Immature natural killer cell (primary cell): ENCODE measurements at regions not wholly inside any gene's neighbourhood (a gene's known extent, or its start where the extent isn't known, plus 50 kb on each side); places are given as distances from the start of the nearest gene placed in this dataset.
"Not testable (repeated sequence)": the region's sequence is repeated elsewhere in the genome, so short reads cannot be mapped to it uniquely, and the experiment has no call there.

Experiments
- DNase-seq, 3 donors: peaks; one replicate each; pipeline ENCODE4 v3.0.0; 2022; ENCODE audit warnings: mixed read lengths in 1 of 3
- H3K27ac Mint-ChIP-seq, 6 donors: one replicate each; pipeline ENCODE4 v1.8.0; 2020; ENCODE audit warnings: mixed read lengths in 6 of 6, mild to moderate bottlenecking in 5 of 6, inconsistent platforms in 4 of 6, moderate library complexity in 3 of 6
- H3K27me3 Mint-ChIP-seq, 3 donors: one replicate each; pipeline ENCODE4 v1.8.0; 2020 to 2021; ENCODE audit warnings: low read depth in 3 of 3, mild to moderate bottlenecking in 3 of 3, mixed read lengths in 3 of 3, moderate library complexity in 3 of 3, inconsistent platforms in 1 of 3
- H3K36me3 Mint-ChIP-seq, 3 donors: one replicate each; pipeline ENCODE4 v1.8.0; 2020; ENCODE audit warnings: mixed read lengths in 3 of 3, inconsistent platforms in 2 of 3, mild to moderate bottlenecking in 2 of 3
- H3K4me1 Mint-ChIP-seq, 2 donors: one replicate each; pipeline ENCODE4 v1.8.0; 2020; ENCODE audit warnings: inconsistent platforms in 2 of 2, mild to moderate bottlenecking in 2 of 2, mixed read lengths in 2 of 2, moderate library complexity in 1 of 2
- H3K4me3 Mint-ChIP-seq, 5 donors: one replicate each; pipeline ENCODE4 v1.8.0; 2020; ENCODE audit warnings: mild to moderate bottlenecking in 5 of 5, mixed read lengths in 5 of 5, inconsistent platforms in 3 of 5, moderate library complexity in 3 of 5
- H3K9me3 Mint-ChIP-seq, 6 donors: one replicate each; pipeline ENCODE4 v1.8.0; 2020; ENCODE audit warnings: mild to moderate bottlenecking in 6 of 6, mixed read lengths in 6 of 6, inconsistent platforms in 4 of 6, moderate library complexity in 3 of 6

DNA sequence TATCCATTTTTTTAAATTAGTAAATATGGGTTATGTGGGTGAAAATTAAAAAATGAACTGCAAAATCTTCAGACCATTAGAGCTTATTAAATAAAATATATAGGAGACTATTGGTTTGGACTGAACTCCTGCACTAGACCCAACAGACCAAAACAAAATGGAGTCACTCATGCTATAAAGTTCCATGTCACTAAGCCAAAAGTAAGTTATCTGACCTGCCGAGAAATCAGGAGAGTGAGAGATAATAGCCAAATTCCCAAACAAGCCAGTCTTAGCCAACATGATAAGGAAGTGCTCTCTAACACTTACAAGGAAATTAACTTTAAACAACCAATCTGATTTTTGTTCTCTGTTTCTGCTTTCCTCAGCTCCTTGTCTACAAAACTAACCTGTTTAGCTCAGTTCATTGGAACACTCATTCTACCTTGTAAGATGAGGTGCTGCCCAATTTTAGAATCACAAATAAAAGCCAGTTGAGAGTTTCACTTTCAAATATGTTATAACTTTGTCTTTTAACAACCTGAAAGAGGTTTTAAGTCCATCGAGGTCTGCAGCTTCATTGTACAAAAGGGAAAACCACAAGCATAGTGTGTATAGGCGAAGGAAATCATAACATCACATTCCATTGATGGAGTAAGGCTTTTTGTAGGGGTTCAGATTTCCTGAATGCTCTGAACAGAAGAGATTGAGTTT, 220.5 kb downstream of the TENT5A start:
- peaks cover 8 to 29% (median 20%) of the 10 kb centered on the region in 6 donors for H3K9me3 Mint-ChIP-seq
- H3K27me3 Mint-ChIP-seq: peaks cover 0 to 4% (median 0%) of the 10 kb centered on the region in 3 donors
- no peak overlapping the region for H3K27ac Mint-ChIP-seq
- H3K4me1 Mint-ChIP-seq: no peaks in the 10 kb centered on the region
- peaks cover 0 to 3% (median 0%) of the 10 kb centered on the region in 3 donors for H3K36me3 Mint-ChIP-seq
- no peak for DNase-seq
- H3K4me3 Mint-ChIP-seq: no peak overlapping the region

DNA sequence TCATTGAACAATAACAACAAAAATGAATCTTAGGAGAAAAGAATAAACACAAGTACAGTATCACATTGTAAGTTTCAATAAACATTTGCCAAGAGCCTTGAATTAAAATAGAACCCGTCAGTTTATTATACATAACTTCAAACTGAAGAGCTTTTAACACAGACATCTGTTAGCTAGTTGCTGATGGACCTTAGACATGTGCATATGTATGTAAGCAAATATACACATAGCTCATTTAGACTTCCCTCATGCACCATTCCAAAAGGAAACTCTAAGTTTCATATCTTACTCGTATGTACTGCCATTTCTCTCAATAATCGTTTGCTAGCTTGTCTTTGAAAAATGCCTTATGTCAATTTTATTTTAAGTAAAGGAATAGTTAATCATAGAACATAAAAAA, 235.0 kb downstream of the TENT5A start:
- Mint-ChIP-seq H3K27me3 (peaks cover 0 to 1% (median 0%) of the 10 kb centered on the region in 3 donors), H3K27ac (no peak overlapping the region), H3K9me3 (peaks cover 3 to 13% (median 8%) of the 10 kb centered on the region in 6 donors), H3K36me3 (peaks cover 0 to 4% (median 0%) of the 10 kb centered on the region in 3 donors), H3K4me3 (no peak overlapping the region), H3K4me1 (no peaks in the 10 kb centered on the region)
- DNase-seq: no peak

DNA sequence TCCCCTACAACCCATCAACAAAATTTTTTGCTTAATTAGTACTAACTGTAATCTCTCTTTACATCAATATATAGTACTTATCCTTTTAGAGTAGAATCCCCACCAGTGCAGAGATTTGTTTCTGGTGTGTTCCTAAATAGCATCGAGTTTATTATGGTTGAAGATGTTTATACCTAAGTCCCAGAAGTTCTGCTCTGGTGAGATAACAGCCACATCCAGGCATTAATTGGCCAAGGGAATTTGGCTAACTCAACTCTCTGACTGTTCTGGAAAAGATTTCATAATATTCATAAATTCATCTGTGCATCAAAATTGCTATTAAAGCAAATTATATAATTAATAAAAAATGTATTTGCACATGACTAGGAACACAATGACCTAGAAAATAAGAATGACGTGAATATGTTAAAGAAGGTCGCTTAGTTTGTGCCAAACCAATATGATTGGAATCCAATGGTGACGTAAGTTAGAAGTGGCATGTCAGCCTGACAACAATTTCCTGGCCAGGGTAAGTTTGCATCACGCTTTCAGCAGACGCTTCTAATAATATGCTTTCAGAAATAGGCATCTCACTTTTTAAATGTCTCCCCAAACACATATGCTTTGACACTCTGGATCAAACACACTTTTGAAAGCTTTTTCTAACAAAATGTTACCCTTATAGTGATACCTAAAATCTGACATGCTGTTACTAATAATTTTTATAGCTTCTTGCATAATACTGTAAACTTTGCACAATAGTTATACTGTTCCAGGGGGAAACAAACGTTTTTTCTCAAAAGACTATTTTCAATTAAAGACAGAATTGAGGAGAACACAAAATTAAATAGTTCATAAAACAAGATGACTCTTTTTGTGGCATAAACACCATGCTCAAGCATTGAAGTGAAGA, 236.7 kb downstream of the TENT5A start:
- H3K9me3 Mint-ChIP-seq: peaks cover 6 to 20% (median 10%) of the 10 kb centered on the region in 6 donors
- DNase-seq: no peak
- no peak overlapping the region for H3K27ac Mint-ChIP-seq
- peaks cover 0 to 1% (median 0%) of the 10 kb centered on the region in 3 donors for H3K27me3 Mint-ChIP-seq
- H3K4me3 Mint-ChIP-seq: no peak overlapping the region
- H3K36me3 Mint-ChIP-seq: peaks cover 0 to 4% (median 0%) of the 10 kb centered on the region in 3 donors
- H3K4me1 Mint-ChIP-seq: no peaks in the 10 kb centered on the region

DNA sequence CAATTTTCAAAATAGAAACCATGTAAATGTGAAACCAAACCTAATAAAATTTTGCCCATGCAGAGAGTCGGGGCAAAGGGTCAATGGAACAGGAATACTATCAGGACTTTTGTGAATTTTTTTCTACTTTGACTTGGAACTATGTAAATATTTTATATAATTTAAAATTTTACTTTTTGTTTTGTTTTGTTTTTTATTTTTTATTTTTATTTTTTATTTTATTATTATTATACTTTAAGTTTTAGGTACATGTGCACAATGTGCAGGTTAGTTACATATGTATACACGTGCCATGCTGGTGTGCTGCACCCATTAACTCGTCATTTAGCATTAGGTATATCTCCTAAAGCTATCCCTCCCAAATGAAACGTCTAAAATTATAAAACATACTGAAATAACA, 238.3 kb downstream of the TENT5A start:
- not testable (repeated sequence) for H3K27me3 Mint-ChIP-seq, H3K4me3 Mint-ChIP-seq, H3K27ac Mint-ChIP-seq, H3K36me3 Mint-ChIP-seq, DNase-seq, H3K4me1 Mint-ChIP-seq
- H3K9me3 Mint-ChIP-seq: peaks cover 0 to 28% (median 11%) of the 10 kb centered on the region in 6 donors

DNA sequence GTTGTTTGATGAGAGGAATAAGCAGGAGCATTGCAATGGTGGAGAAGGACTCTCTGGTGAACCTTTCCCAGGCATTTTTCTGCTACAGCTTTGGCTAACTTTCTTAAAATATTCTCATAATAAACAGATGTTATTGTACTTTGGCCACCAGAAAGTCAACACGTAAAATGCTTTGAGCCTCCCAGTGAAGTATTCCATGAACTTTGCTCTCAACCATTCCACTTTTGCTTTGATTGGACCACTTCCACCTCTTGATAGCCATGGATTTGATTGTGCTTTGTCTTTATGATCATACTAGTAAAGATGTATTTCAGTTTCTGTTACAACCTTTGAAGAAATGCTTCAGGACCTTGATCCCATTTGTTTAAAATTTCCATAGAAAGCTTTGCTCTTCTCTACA, 241.1 kb downstream of the TENT5A start:
- peaks cover 0 to 1% (median 0%) of the 10 kb centered on the region in 3 donors for H3K27me3 Mint-ChIP-seq
- H3K4me1 Mint-ChIP-seq: no peaks in the 10 kb centered on the region
- H3K36me3 Mint-ChIP-seq: peaks cover 0 to 4% (median 0%) of the 10 kb centered on the region in 3 donors
- peaks cover 6 to 28% (median 14%) of the 10 kb centered on the region in 6 donors for H3K9me3 Mint-ChIP-seq
- no peak overlapping the region for H3K27ac Mint-ChIP-seq
- DNase-seq: no peak
- H3K4me3 Mint-ChIP-seq: no peak overlapping the region

DNA sequence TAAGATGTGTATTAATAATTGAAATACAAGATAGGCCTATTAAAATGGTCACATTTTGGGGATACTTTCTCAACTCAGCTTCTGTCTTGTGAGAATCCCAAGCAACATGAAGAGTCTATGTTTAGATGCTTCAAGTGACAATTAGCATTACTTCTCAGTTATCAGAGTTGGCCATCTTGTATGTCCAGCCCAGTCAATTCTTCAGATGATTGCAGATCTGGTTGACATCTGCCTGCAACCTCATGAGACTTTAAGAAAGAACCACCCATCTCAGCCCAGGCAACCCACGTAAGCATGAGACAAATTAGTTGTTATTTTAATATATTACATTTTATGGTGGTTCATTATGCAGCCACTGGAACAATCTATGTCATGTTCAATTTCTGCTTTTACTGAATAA, 256.5 kb downstream of the TENT5A start:
- no peak overlapping the region for H3K27ac Mint-ChIP-seq
- DNase-seq: no peak
- no peaks in the 10 kb centered on the region for H3K4me1 Mint-ChIP-seq
- no peaks in the 10 kb centered on the region for H3K27me3 Mint-ChIP-seq
- peaks cover 23 to 46% (median 33%) of the 10 kb centered on the region in 6 donors for H3K9me3 Mint-ChIP-seq
- no peak overlapping the region for H3K4me3 Mint-ChIP-seq
- H3K36me3 Mint-ChIP-seq: no peaks in the 10 kb centered on the region

DNA sequence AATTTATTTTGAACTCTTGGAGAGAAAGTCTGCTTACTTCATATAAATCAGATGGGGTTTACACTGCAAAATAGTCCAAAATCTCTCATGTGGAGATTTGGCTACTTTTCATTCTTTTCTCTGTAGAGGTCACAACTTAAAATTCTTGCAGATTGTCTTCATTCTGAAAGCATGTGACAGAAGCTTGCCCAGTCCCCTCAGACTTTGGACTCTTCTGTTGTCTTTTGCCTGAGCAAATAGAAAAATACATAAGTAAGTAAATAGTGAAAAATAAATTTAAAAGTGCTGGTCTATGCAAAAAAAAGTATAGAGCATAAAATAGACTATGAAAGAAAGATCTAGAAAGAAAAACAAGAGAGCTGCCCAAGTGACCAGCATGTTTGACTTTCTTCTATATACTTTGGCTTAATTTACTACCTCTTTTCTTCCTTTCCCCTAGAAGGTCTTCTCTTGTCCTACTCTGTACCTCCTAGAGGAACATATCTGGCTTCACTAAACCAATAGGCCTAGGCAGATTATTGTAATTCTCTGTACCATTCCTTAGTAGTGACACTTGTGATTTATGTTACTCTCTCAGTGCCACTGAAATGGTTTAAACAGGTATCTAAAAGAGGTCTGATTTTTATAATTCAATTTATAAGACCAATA, 260.9 kb downstream of the TENT5A start:
- no peak overlapping the region for H3K27ac Mint-ChIP-seq
- no peaks in the 10 kb centered on the region for H3K4me1 Mint-ChIP-seq
- H3K27me3 Mint-ChIP-seq: no peaks in the 10 kb centered on the region
- H3K9me3 Mint-ChIP-seq: peaks cover 0 to 44% (median 15%) of the 10 kb centered on the region in 6 donors
- no peak overlapping the region for H3K4me3 Mint-ChIP-seq
- DNase-seq: no peak
- H3K36me3 Mint-ChIP-seq: no peaks in the 10 kb centered on the region

DNA sequence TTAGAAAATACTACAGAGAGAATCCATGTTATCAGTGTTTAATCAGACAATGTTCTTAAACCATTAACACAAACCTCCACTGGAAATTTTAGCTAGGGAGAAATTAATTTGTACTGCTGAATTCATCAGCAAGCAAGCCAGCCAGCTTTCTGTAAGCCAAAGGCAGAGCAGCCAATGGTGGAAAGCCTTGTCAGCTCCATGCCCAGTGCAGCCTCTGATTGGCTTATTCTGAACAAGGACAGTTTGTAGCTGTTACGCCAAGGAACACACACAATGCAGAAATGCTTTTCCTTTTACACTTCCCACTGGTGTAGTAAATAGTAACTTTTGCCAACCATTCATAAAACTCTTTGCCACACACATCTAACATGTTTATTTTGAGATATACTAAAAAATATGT, 265.0 kb downstream of the TENT5A start:
- Mint-ChIP-seq H3K27ac (no peak overlapping the region), H3K36me3 (no peaks in the 10 kb centered on the region), H3K9me3 (peaks cover 0 to 31% (median 8%) of the 10 kb centered on the region in 6 donors), H3K27me3 (no peaks in the 10 kb centered on the region), H3K4me1 (no peaks in the 10 kb centered on the region), H3K4me3 (no peak overlapping the region)
- no peak for DNase-seq

DNA sequence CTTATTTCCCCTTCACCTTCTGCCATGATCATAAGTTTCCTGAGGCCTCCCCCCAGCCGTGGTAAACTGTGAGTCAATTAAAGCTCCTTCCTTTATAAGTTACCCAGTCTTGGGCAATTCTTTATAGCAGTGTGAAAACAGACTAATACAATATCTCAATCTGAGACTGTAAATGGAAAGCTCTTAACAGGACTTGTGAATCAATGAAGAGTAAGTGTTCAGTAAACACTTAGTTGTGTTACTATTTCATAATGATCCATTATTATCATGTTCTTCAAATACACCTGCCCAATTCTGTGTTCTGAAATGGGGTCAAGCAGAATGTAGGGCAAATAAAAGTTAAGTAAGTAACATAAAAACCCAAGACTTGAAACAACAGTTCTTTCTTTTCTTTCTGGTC, 266.2 kb downstream of the TENT5A start:
- Mint-ChIP-seq H3K27me3 (no peaks in the 10 kb centered on the region), H3K27ac (no peak overlapping the region), H3K4me1 (no peaks in the 10 kb centered on the region), H3K9me3 (peaks cover 0 to 31% (median 6%) of the 10 kb centered on the region in 6 donors), H3K36me3 (no peaks in the 10 kb centered on the region), H3K4me3 (no peak overlapping the region)
- DNase-seq: no peak

DNA sequence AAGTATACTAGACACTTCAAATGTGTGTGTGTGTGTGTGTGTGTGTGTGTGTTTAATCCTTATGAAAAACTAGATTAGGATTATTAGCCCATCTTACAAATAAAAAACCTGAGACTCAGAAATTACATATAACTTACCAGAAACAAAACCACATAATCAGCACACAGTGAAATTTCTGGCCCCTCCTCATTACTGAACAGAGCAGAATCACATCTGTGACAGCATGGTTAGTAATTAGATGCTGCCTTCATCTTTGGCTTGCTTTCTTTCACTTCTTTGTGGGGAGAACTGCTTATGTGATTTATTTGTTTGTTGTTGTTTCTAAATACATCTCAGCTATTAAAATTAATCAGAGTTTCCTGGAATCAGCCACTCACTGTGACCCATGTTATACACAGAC, 267.1 kb downstream of the TENT5A start:
- H3K4me1 Mint-ChIP-seq: no peaks in the 10 kb centered on the region
- no peak for DNase-seq
- peaks cover 0 to 24% (median 6%) of the 10 kb centered on the region in 6 donors for H3K9me3 Mint-ChIP-seq
- H3K4me3 Mint-ChIP-seq: no peak overlapping the region
- no peaks in the 10 kb centered on the region for H3K36me3 Mint-ChIP-seq
- H3K27me3 Mint-ChIP-seq: no peaks in the 10 kb centered on the region
- no peak overlapping the region for H3K27ac Mint-ChIP-seq

DNA sequence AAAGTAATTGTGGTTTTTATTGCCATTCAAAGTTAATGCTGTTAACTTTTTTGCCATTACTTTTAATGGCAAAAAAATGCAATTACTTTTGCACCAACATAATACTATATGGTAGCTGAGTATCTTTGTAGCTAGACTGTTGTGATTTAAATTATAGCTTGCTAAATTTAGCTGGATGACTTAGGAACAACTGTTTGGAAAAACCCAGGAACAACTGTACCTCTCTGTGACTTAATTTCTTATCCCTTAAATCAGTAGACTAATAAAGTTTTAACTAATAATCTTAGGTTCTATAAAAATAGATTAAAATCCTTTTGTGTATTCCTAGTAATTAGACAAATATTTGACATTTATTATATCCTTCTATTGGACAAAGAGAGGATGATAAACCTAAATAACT, 268.2 kb downstream of the TENT5A start:
- Mint-ChIP-seq H3K36me3 (no peaks in the 10 kb centered on the region), H3K4me1 (no peaks in the 10 kb centered on the region), H3K27me3 (no peaks in the 10 kb centered on the region), H3K27ac (no peak overlapping the region), H3K9me3 (peaks cover 0 to 24% (median 5%) of the 10 kb centered on the region in 6 donors), H3K4me3 (no peak overlapping the region)
- no peak for DNase-seq

DNA sequence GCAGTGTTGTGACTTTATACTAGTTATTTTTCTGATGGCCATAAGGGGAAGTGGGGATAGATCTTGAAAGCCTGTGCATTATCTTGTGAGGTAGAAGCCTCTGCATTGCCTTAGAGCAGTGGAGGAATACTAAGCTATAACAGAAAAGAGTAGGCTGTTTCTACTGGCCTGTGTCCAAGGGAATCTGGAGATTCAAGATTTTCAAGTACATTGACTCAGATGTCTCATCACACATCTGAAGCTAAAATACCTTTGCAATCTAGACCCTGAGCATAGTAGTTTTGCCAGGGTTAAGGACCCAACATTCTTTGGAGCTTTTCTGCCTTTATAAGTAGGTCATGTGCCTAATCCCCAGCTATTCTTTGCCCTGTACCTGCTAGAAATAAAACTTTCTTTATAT, 272.3 kb downstream of the TENT5A start:
- Mint-ChIP-seq H3K4me1 (no peaks in the 10 kb centered on the region), H3K9me3 (peaks cover 0 to 11% (median 3%) of the 10 kb centered on the region in 6 donors), H3K36me3 (no peaks in the 10 kb centered on the region), H3K27me3 (no peaks in the 10 kb centered on the region), H3K4me3 (no peak overlapping the region), H3K27ac (no peak overlapping the region)
- DNase-seq: no peak

DNA sequence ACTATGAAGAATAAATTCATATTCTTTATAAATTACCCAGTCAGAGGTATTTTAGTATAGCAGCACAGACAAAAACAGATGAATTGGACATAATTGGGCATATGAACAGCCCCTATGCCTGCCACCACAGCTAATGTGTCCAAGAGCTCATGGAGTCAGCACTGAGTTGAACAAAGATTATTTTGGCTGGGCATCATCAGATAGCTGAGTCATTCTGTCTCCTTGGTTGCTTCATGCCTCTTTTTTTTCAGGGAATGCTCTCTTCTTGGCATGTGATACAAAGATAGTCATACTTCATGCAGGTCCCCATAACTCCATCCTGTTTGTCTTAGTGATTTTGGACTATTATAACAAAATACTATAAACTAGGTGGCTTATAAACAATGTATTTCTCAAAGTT, 275.6 kb downstream of the TENT5A start:
- Mint-ChIP-seq H3K4me1 (no peaks in the 10 kb centered on the region), H3K36me3 (no peaks in the 10 kb centered on the region), H3K27ac (no peak overlapping the region), H3K27me3 (no peaks in the 10 kb centered on the region), H3K4me3 (no peak overlapping the region), H3K9me3 (peaks cover 0 to 6% (median 2%) of the 10 kb centered on the region in 6 donors)
- DNase-seq: no peak

DNA sequence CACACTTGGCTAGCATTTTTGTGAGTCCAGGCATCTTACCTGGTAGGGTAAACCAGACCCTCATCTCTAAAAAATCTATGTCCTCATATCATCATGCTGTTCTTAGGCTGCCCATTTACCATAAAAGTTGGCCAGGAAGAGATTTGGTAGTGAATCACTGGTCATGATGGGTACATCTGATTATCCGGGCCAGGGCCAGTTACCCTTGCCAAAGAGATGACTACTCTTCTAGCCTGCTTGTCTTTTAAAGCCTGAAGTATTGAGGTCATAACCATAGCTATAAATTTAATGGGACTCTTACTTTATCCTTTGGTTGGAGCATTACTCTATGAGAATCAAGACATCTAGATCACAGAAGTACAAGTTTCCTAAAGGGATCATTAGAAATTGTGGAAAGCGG, 276.8 kb downstream of the TENT5A start:
- Mint-ChIP-seq H3K4me3 (no peak overlapping the region), H3K27me3 (no peaks in the 10 kb centered on the region), H3K4me1 (no peaks in the 10 kb centered on the region), H3K36me3 (no peaks in the 10 kb centered on the region), H3K9me3 (peaks cover 0 to 6% (median 2%) of the 10 kb centered on the region in 6 donors), H3K27ac (no peak overlapping the region)
- DNase-seq: no peak
